ENCODE measurements at regions not wholly inside any gene's neighbourhood (a gene's known extent, or its start where the extent isn't known, plus 50 kb on each side); places are given as distances from the start of the nearest gene placed in this dataset.

DNA sequence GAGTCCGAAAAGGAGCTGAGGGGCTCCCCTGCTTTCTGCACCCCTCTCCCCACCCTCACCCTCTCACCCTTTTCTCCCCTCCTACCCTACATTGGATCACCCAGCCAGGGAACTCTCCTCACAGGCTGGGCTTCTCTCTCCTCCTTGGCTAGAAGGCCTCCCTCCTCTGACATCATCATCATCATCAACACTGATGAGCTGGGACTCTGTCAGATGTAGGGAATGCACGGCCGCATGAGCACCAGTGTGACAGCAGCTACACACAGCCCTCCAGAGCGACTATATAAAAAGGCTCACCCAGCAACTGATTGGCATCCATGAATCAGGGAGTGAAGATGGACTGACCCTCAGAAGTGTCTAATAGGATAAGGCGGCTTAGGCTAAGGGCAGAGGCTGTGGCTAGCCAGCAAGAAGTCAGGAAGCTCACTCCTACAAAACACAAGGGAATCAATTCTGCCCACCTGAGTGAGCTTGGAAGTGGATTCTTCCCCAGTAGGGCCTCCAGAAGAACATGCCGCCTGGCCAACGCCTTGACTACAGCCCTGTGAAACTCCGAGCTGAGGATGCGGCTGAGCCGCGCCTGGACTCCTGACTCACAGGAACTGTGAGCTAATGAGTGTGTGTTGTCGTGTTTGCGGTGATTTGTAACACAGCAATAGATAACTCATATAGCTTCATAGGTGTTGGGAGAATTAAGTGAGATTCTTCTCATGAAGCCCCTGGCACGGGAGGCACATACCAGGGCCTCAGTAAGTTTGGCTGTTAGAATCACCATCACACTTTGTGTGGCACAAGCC lies 147.6 kb downstream of the FAM43A start:
- DNase-seq (ENCODE audit: low read depth), result peak; percentile 73

DNA sequence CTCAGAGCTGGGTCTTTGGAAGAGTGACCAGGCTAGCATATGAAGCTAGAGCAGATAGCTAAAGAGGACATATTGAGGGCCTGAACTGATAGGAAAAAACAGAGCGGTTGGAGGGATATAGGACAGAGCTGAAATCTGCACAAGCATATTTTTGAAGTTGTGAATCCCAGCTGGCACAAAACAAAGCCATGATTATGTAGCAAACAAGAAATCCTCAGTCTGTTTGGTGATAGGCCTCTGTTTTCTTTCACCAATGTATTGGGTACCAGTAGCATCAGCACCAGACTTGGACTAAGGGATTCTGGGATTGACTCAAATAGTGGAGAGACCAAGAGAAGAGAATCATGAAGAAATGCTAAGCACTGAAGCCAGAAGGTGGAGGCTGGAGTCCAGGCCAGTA lies 151.0 kb downstream of the FAM43A start:
- no peak for DNase-seq (ENCODE audit: low read depth)

DNA sequence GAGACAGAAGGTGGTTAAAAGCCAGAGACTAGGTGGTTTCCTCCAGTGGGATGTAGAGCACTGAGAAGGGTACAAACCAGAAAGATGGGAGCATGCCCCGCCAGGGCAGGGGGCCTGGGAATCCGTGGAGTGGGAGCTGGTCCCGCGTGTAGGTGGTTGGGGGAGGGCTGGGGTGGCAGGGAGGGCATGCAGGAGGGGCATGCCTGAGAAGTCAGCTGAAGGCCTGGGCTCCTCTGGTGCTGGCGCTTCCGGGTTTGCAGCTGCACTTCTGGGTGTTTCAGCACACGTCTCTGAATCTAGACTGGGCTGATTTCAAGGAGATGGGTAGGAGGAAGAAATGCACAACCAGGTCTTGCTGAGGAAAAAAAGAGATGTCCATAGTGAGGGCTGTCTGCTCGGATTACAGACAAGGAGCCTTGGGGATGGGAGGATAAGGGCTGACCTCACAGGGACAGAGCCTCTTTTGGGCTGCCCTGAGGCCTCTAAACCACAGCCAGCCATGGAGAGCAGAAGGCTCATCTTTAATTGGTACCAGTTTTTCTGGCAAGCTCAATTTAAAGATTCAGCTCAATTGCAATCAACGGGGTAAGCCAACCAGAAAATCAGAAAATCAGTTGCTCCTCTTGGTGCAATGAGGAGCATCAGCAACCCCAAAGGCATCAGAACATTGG lies 151.9 kb downstream of the FAM43A start:
- no peak for DNase-seq (ENCODE audit: low read depth)

DNA sequence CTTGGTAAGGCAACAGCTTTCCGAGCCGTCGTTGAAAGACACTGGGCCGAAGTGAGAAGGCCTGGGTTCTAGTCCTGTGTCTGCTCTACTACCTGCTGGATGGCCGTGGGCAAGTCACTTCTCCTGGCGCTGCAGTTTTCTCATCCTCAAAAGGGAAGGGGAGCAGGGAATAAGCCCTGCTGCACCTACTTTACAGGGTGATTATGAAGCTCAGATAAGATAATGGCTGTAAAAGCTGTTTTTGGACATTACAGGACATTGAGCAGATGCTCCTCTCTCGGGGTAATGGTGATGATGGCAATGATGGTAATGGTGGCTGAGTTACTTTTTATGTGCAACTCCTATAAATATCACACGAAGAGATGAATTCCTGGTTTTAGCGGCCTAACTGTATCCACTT lies 152.6 kb downstream of the FAM43A start:
- DNase-seq (ENCODE audit: low read depth), result no peak

DNA sequence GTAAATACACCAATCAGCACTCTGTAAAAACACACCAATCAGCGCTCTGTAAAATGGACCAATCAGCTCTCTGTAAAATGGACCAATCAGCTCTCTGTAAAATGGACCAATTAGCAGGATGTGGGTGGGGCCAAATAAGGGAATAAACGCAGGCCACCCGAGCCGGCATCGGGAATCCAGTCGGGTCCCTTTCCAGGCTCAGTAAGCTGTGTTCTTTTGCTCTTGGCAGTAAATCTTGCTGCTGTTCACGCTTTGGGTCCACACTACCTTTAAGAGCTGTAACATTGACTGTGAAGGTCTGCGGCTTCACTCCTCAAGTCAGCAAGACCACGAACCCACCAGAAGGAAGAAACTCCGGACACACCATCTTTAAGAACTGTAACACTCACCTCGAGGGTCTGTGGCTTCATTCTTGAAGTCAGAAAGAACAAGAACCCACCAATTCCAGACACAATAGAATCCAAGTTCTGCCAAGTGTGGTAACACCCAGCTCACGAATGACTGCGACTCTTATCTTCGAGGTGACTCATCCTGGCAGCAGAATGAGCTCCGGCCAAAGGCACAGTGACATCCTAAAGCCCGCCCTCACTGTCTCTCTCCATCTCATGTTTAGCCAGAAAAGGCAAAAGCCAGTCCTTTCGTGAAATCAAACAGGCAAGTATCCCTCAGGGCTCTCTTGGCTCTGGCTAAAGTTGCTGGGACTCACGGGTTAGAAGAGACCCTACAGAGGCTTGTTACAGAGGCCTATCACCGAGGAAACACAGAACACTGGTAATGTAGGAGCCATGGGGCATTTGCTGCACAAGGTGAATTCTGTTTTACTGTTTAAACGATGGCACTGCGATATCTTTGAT lies 155.2 kb downstream of the FAM43A start:
- DNase-seq (ENCODE audit: low read depth), result peak; percentile 69

DNA sequence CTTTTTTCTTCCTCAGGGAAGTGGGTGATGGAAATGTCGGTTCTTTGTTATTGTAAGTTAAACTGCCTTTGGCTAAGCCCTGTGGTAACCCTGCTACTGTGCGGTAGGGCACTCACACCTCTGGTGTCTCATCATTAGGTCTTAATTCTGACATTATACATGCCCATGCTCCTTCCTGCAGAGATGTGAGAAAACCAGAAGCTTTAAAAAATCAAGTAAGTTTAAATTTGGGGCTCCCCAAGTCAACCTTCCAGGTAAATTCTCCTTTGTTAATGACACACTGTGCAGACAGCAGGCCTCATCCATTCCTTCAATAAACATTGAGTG lies 155.8 kb downstream of the FAM43A start:
- no peak for DNase-seq (ENCODE audit: low read depth)

DNA sequence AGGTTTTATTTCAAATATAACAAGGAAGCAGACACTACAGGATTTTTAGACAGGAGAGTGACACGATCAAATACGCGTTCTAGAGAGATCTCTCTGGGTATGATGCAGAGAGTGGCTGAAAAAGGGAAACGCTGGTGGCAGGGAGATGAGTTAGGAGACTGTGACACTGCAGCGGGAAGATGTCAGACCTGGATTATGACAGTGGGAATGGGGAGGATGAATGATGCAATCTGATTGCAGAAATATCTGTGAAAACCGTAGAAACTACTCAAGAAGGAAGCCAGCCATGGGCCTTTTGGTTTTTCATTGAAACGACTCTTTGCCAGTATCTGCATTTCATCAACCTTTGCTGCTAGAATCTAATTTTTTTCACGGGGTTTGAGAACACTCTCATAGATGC lies 157.9 kb downstream of the FAM43A start:
- DNase-seq (ENCODE audit: low read depth), result no peak

DNA sequence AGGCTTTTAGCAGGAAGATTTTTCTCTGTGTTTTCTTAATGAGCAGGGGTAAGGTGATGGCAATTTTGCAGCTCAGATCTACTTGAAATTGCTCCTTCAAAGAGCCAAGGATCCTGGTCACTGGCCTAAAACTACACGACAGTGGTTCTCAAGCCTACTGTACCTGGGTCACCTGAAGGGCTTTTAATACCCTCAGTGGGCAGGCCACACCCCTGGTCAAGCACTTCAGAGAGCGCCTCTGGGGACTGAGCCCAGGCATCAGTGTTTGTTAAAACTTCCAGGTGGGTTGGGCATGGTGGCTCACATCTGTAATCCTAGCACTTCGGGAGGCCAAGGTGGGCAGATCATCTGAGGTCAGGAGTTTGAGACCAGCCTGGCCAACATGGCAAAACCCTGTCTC lies 158.4 kb downstream of the FAM43A start:
- DNase-seq (ENCODE audit: low read depth), result no peak

DNA sequence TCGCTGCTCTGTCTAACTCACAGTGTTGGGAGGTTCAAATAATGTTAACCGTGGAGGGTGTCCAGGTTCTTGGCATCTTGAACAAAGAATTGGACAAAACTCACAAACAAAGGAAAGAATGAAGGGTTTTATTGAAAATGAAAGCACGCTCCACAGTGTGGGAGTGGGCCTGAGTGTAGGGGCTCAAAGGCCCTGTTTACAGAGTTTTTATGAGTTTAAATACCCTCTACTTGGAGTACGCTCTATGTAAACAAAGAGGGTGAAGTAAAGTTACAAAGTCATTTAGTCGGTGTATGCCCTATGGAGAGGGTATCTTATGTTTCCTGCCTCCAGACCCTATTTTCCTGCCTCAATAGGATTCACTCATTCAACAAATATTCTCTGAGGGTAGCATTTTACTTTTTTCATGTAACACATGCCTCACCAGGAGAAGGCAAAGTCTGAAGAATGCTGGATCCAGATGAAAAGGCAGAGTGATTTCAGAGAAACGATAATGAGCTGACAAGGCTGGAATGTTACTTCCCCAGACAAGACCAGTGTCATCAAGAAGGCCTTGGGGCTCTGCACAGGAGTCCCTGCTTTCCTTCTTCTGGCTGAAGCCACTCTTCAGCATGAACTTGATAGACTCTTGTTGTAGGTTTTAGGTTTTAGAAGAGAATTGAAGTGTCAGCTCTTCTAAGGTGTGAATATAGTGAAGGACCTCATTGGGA lies 163.6 kb downstream of the FAM43A start:
- DNase-seq (ENCODE audit: low read depth), result no peak

DNA sequence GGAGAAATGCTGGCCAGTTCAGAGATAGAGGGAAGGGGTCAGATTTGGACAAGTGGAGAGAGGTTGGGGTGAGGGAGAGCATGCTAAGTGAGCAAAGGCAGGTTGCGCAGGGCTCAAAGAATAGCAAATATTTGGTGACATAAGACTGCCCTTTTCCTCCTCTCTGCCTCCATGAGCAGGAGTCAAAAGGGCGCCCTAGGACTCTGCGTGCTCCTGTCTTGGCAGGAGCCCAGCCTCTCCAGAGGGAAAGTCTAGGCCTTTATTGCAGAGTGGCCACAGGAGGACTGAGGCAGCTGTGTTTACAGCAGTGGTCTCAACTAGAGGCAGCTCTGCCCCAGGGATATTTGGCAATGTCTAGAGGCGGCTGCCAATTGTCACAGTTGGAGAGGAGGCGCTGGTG lies 165.6 kb downstream of the FAM43A start:
- no peak for DNase-seq (ENCODE audit: low read depth)

DNA sequence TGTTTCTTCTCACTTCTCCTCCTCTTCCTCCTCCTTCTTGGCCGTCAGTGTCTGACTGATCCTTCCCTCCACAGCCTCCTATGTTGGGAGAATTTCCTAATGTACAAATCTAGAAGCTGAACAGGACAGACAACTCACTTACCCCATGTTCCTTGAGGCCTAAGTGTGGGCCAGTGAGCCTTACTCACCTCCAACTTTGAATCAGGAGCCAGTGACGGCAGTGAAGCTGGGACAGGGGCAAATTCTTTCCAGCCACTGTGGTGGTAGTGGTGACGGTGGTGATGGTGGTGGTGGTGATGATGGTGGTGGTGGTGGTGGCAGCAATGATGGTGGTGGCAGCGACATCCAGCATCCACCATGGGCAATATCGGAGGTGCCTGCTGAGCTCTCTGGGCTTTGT lies 166.3 kb downstream of the FAM43A start:
- DNase-seq (ENCODE audit: low read depth), result no peak

DNA sequence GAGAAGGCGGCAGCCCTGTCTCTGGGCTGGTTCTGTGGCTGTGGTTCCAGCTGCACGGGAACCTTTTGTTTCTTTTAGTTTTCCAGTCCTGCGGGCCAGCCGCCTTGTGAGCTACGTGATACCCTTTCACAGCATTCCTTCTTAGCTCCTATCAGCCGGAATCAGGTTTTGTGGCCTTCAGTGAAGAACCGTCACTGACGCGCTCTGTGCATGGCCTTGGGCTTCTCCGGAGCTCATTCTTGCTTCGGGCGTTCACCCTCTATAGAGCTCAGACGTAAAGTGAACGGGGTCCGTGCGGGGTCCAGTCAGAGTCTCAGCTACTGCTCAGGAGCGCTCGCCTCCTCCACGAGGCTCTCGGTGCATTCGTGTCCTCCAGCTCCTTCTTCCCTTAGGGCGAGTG lies 166.7 kb downstream of the FAM43A start:
- no peak for DNase-seq (ENCODE audit: low read depth)

DNA sequence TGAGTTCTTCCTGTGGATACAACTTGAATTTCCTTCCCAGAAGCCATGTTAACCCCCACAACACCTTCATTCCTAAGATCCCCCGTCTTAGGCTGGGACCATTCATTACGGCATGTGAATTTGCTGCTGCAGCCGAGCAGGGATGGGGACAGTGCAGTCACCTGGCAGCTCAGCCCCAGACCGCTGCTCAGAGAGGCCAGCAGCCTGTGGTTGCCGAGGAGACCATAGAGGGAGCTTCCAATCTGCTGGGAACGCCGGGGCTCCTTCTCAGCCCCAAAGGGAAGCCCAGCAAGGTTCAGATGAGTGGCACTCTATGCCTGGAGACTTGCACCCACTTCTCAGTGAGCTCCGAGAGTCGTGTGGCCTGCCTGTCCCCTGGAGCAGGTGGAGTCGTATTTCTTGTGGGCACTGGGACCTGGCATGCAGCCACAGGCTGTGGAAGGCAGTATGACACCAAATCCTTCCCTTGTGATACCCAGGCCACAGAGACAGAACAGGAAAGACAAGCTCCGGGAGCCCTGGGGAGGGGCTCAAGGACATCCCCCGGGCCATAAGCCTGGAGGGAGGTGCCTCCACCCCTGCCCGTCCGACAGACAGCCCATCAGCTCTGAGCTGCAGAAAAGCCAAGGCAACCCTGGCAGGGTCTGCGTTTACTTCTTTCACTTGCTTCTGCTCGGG lies 167.3 kb downstream of the FAM43A start:
- no peak for DNase-seq (ENCODE audit: low read depth)

DNA sequence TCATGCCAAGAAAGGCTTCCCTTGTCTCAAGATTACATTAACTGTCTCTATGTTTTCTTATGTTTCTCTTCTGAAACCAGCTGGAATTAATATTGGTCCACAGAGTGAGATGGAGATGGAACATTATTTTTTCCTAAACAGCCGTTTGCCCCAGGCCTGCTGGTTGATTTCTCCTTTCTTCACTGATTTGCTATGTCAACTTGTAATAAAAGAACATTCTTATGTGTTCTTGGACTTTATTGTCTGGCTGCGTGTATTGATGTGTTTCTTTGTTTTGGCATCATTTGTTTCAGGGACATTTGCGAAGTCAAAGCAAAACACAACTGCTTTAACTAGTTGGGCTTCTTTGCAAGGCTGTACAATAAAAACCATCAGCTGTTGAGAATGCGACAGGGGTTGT lies 168.5 kb downstream of the FAM43A start:
- DNase-seq (ENCODE audit: low read depth), result no peak

DNA sequence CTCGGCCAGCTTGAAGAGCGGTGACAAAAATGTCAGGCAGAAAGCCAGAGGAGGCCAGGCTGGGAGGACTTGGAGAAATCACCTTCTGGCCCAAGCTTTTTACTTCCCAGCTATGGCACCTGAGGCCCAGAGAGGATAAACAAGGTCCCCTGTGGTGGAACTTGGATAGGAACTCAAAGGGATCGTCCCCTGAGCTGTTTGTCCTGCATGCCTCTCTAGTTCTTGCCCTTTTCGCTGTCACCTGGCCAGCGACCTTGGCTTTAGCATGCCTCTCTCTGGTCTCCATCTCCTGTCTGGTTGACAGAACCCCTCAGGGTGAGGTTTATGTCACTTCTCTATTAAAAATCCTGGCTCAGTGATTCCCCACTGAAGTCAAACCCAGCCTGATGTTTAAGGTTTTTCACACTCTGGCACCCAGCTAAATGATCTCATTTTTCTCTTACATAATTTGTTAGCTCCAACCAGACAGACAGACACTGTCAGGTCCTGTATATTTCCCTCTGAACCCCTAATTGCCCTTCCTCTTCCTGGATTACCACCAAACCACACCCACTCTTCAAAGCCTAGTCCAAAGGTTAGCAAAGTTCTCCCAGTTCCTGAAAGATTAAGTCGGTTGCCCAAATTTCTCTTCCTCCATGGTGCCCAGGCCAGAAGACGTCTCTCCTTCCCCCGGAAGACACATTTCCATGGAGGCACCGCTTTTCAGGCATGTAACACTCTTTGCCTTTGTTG lies 169.1 kb downstream of the FAM43A start:
- DNase-seq (ENCODE audit: low read depth), result no peak

DNA sequence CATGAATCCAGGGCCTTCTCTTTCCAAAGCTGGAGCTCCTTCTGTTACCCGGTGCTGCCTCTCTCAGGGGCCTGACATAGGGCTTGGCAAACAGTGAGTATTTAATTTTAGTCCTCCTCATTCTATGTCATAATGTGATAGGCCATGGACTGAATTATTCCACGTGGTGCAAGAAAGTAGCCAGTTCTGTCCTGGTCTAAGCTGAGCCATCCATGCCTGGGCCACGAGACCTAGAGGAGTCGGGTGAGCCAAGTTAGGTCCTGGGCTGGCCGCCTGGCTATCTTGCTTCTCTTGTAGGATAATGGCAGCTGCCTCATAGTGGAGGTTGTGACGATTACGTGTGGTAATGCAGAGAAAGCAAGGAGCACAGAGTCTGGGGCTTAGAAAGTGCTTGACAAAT lies 170.6 kb downstream of the FAM43A start:
- no peak for DNase-seq (ENCODE audit: low read depth)

DNA sequence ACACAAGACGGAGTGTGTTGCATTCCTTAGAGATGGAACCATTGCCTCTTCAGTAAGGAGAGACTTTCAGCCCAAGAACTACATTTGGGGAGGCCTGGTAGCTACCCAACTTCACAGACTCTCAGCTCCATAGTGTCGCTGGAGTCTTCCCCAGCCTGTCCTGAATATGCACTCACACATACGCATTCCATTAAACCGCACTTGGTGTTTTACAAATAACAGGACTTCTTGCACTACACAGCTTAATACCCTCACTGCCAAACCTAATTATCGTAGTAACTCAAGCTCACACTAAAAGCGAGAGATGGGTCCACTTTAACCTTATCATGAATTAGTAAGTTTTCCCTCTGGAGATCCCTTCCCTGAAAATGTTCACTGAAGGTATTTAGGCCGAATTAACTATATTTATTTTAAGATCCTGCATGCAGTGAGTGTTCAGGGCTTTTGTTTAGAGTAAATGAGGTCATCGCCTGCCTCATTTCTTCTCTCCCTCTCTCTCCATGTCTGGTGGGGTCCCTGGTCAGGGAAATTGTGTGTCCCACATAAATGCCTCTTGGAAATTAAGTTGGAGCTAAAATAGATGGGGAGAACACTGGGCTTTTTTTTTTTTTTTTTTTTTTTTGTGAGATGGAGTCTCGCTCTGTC lies 171.9 kb downstream of the FAM43A start:
- no peak for DNase-seq (ENCODE audit: low read depth)

DNA sequence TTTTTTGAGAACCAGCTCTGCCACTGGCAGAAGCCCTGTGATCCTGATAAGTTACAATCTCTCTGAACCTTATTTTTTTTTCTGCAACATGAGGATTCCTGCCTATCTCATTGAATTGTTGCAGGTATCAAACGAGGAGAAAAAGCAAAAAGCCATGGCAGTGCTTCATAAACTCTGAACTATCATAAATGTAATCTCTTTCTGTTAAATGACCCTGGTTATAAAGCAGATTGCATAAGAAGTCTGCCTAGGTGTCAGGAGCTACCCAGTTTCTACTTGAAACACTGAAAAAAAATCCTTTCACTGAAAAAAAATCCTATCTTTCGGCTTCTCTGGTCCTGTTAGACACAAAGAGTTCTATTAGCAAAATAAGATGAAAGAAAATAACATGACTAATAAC lies 172.7 kb downstream of the FAM43A start:
- no peak for DNase-seq (ENCODE audit: low read depth)

DNA sequence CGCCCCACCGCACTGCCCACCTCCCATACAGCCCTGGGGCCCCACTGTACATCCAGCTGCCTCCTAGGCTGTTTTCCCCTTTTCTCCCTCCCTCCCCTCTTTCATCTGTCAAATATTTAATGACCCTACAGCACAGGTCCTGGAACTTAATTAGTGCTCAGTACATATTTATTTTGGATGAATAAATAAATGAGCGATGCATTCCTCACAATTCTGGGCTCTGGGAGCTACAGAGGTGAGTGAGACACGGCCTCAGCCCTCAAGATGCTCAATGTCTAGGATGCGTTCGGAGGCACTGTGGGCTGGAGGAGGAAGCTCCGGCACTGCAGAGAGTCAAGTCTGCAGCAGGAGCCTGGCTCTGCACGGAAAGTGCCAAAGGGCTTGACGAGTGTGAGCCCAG lies 175.0 kb downstream of the FAM43A start:
- no peak for DNase-seq (ENCODE audit: low read depth)

DNA sequence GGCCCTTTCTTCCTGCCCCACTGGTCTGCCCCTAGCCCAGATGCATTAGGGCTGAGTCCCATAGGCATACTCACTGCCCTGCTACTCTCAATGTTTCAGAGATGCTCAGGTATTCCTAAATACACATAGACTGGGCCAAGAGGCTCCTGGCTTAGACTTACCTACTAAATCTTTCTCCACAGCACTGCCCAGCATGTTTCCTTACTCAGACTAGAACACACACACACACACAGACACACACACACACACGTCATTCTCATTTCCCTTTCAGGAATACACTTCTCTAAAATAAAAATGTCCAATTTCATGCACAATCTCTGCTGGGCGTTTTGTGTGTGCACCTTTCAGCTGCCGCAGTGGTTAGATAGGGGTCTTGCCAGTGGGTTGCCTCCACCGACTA lies 175.7 kb downstream of the FAM43A start:
- no peak for DNase-seq (ENCODE audit: low read depth)

Measured in HT1080 (cell line).